GM23338 (cell line): ENCODE measurements at regions not wholly inside any gene's neighbourhood (a gene's known extent, or its start where the extent isn't known, plus 50 kb on each side); places are given as distances from the start of the nearest gene placed in this dataset.

Source experiments
- EZH2 ChIP-seq: fragments of 200-600 bp; sonication (generic); IDR thresholded peaks from one replicate; pipeline ENCODE4 v1.8.0; 2017; ENCODE audit warnings: antibody characterized with exemption, mild to moderate bottlenecking, low read depth; ENCODE audit not compliant: unreplicated experiment
- EZH2phosphoT487 ChIP-seq: fragments of 200-600 bp; sonication (generic); IDR thresholded peaks from one replicate; pipeline ENCODE4 v1.8.1; 2018; ENCODE audit warnings: antibody characterized with exemption; ENCODE audit not compliant: unreplicated experiment
- POLR2AphosphoS5 ChIP-seq: IDR thresholded peaks from 2 replicates; pipeline ENCODE4 v1.6.1; 2016; ENCODE audit warnings: antibody characterized with exemption, low read depth
- ZNF114 ChIP-seq: fragments of 250-450 bp; sonication (Bioruptor Pico); IDR thresholded peaks from 2 replicates; pipeline ENCODE4 v1.5.0; 2020; ENCODE audit warnings: mild to moderate bottlenecking, moderate library complexity
- TF ChIP-seq, protein P1 (sequence below), 2 experiments: fragments of 200-600 bp in 1 of 2; sonication (generic) in 1 of 2; conservative IDR thresholded peaks; 2 replicates each; pipeline versions ENCODE4 v1.5.1 to v1.6.1; 2016 to 2017; ENCODE audit warnings: antibody characterized with exemption in 2 of 2, low read depth in 2 of 2, mild to moderate bottlenecking in 2 of 2, moderate library complexity in 1 of 2
- TF ChIP-seq, protein P2 (sequence below): IDR thresholded peaks from one replicate; pipeline ENCODE4 v1.6.1; 2018; ENCODE audit warnings: antibody characterized with exemption; ENCODE audit not compliant: unreplicated experiment

DNA sequence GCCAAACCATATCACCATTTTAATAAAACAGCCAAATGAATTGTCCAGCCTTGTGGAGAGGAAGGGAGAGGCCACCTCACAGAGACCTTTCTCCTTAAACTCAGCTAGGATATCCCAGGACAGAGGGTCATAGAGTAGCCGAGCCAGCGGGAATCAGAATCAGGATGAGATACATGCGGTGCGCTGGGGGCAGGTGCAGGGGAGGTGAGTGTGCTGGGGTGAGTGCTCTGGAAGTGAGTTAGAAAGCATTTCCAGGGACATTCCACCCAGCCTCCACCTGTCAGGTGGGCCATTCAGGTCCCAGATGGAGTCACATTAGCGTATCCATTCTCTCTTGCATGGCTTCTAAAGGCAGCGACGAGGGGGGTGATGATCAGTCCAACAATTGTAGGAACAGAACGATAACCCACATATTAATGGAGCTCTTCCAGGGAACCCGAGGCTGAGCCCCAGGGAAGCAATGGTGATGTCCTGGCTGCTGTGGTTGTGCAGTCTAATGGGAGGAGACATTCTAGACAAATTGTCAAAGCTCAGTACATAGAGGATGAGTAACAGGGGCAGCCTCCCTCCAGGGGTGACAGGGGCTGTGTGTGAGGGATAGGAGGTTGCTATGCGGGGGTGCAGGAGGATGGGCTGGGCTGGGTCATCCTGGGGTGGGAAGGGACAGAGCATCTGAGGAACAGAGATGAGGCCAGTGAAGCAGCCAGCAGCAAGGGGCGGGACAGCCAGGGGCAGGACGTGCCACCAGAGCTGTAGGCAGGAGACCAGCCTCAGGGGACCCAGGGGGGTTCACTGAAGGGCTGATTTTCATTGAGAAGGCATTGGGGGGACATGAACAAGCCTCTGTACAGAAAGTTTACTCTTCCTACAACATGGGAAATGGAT lies 88.7 kb upstream of the FRMD1 start:
- TF ChIP-seq, protein P1, sequence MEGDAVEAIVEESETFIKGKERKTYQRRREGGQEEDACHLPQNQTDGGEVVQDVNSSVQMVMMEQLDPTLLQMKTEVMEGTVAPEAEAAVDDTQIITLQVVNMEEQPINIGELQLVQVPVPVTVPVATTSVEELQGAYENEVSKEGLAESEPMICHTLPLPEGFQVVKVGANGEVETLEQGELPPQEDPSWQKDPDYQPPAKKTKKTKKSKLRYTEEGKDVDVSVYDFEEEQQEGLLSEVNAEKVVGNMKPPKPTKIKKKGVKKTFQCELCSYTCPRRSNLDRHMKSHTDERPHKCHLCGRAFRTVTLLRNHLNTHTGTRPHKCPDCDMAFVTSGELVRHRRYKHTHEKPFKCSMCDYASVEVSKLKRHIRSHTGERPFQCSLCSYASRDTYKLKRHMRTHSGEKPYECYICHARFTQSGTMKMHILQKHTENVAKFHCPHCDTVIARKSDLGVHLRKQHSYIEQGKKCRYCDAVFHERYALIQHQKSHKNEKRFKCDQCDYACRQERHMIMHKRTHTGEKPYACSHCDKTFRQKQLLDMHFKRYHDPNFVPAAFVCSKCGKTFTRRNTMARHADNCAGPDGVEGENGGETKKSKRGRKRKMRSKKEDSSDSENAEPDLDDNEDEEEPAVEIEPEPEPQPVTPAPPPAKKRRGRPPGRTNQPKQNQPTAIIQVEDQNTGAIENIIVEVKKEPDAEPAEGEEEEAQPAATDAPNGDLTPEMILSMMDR (conservative IDR thresholded peaks at IDR 0.05; ENCODE audit: low read depth in 2 of 2) = no peak
- TF ChIP-seq EZH2 = no peak
- TF ChIP-seq, protein P2, sequence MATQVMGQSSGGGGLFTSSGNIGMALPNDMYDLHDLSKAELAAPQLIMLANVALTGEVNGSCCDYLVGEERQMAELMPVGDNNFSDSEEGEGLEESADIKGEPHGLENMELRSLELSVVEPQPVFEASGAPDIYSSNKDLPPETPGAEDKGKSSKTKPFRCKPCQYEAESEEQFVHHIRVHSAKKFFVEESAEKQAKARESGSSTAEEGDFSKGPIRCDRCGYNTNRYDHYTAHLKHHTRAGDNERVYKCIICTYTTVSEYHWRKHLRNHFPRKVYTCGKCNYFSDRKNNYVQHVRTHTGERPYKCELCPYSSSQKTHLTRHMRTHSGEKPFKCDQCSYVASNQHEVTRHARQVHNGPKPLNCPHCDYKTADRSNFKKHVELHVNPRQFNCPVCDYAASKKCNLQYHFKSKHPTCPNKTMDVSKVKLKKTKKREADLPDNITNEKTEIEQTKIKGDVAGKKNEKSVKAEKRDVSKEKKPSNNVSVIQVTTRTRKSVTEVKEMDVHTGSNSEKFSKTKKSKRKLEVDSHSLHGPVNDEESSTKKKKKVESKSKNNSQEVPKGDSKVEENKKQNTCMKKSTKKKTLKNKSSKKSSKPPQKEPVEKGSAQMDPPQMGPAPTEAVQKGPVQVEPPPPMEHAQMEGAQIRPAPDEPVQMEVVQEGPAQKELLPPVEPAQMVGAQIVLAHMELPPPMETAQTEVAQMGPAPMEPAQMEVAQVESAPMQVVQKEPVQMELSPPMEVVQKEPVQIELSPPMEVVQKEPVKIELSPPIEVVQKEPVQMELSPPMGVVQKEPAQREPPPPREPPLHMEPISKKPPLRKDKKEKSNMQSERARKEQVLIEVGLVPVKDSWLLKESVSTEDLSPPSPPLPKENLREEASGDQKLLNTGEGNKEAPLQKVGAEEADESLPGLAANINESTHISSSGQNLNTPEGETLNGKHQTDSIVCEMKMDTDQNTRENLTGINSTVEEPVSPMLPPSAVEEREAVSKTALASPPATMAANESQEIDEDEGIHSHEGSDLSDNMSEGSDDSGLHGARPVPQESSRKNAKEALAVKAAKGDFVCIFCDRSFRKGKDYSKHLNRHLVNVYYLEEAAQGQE = no peak
- no peak for TF ChIP-seq POLR2AphosphoS5
- TF ChIP-seq EZH2phosphoT487 = no peak
- no peak for TF ChIP-seq ZNF114
